DND-41 (cell line): ENCODE measurements at regions not wholly inside any gene's neighbourhood (a gene's known extent, or its start where the extent isn't known, plus 50 kb on each side); places are given as distances from the start of the nearest gene placed in this dataset.
A peak's percentile ranks its signal among the peaks of the same experiment; 100 is the strongest.

Source experiments
- ATAC-seq: fragments of 200-7000 bp; cut with Tn5 transposase; 3 replicates; pipeline ENCODE4 v1.9.1; 2021; ENCODE audit warnings: low read depth; ENCODE audit not compliant: insufficient read depth
- DNase-seq: peaks from one replicate; pipeline ENCODE4 v3.0.0-alpha.2; 2020
- H2AFZ ChIP-seq: 2 replicates; pipeline ENCODE4 v1.6.0; 2012; ENCODE audit warnings: low read depth, low read length
- H3K27ac ChIP-seq: 2 replicates; pipeline ENCODE4 v1.5.1; 2012; ENCODE audit warnings: low read length, inconsistent platforms
- H3K27me3 ChIP-seq: fragments of 200-600 bp; sonication (generic); 2 replicates; pipeline ENCODE4 v1.6.0; 2012; ENCODE audit warnings: low read length, mild to moderate bottlenecking, inconsistent platforms; ENCODE audit not compliant: insufficient read depth, poor library complexity
- H3K36me3 ChIP-seq: 2 replicates; pipeline ENCODE4 v1.5.1; 2012; ENCODE audit warnings: low read length, inconsistent platforms; ENCODE audit not compliant: insufficient read depth
- H3K4me1 ChIP-seq: 2 replicates; pipeline ENCODE4 v1.5.1; 2012; ENCODE audit warnings: mild to moderate bottlenecking, low read length; ENCODE audit not compliant: insufficient read depth
- H3K4me2 ChIP-seq: 2 replicates; pipeline ENCODE4 v1.6.0; 2012; ENCODE audit warnings: mild to moderate bottlenecking, moderate library complexity, low read length, inconsistent platforms; ENCODE audit not compliant: insufficient read depth
- H3K4me3 ChIP-seq, 2 experiments: fragments of 200-600 bp in 1 of 2; shearing (Covaris generic) in 1 of 2; 2 replicates each; pipeline ENCODE4 v1.5.1; 2012 to 2016; ENCODE audit warnings: inconsistent platforms in 2 of 2, low read length in 2 of 2, mild to moderate bottlenecking in 2 of 2, low read depth in 1 of 2, moderate library complexity in 1 of 2
- H3K79me2 ChIP-seq: 2 replicates; pipeline ENCODE4 v1.6.0; 2012; ENCODE audit warnings: low read length, inconsistent platforms; ENCODE audit not compliant: insufficient read depth
- H3K9ac ChIP-seq: 2 replicates; pipeline ENCODE4 v1.6.0; 2012; ENCODE audit warnings: low read depth, mild to moderate bottlenecking, inconsistent platforms, low read length, moderate library complexity
- H3K9me3 ChIP-seq: 2 replicates; pipeline ENCODE4 v1.5.1; 2012; ENCODE audit warnings: low read length, moderate library complexity, mild to moderate bottlenecking, inconsistent platforms; ENCODE audit not compliant: insufficient read depth, severe bottlenecking
- H4K20me1 ChIP-seq: 2 replicates; pipeline ENCODE4 v1.6.0; 2012; ENCODE audit warnings: low read length; ENCODE audit not compliant: insufficient read depth
- CTCF ChIP-seq: IDR thresholded peaks from 2 replicates; pipeline ENCODE4 v1.5.1; 2012; ENCODE audit warnings: borderline replicate concordance, low read length, moderate library complexity, mild to moderate bottlenecking; ENCODE audit not compliant: poor library complexity, severe bottlenecking; ENCODE audit errors: extremely low read depth
- EZH2 ChIP-seq: IDR thresholded peaks from 3 replicates; pipeline ENCODE4 v1.6.1; 2012; ENCODE audit warnings: borderline replicate concordance, low read depth, mild to moderate bottlenecking, moderate library complexity, low read length, inconsistent platforms; ENCODE audit not compliant: severe bottlenecking

GRCh38 chr2:128598862-128599441 lies 280.3 kb upstream of the HS6ST1 start:
- TF ChIP-seq EZH2, result no peak
- TF ChIP-seq CTCF, result no peak
- no peak overlapping the region for H3K4me2 ChIP-seq
- no peak for ATAC-seq
- no peak overlapping the region for H3K4me3 ChIP-seq
- H3K79me2 ChIP-seq, result no peaks in the 10 kb centered on the region
- H4K20me1 ChIP-seq, result no peaks in the 10 kb centered on the region
- DNase-seq, result no peak
- H3K9ac ChIP-seq, result no peak overlapping the region
- H3K9me3 ChIP-seq, result no peaks in the 10 kb centered on the region
- H3K36me3 ChIP-seq, result no peaks in the 10 kb centered on the region
- no peak overlapping the region for H2AFZ ChIP-seq
- no peaks in the 10 kb centered on the region for H3K27me3 ChIP-seq
- no peak overlapping the region for H3K27ac ChIP-seq
- H3K4me1 ChIP-seq, result no peaks in the 10 kb centered on the region

GRCh38 chr2:128599700-128600099 lies 281.0 kb upstream of the HS6ST1 start:
- H3K4me3 ChIP-seq, result no peak overlapping the region
- no peak overlapping the region for H2AFZ ChIP-seq
- H3K9me3 ChIP-seq, result no peaks in the 10 kb centered on the region
- no peaks in the 10 kb centered on the region for H3K79me2 ChIP-seq
- no peaks in the 10 kb centered on the region for H3K27me3 ChIP-seq
- H3K36me3 ChIP-seq, result no peaks in the 10 kb centered on the region
- H3K9ac ChIP-seq, result no peak overlapping the region
- H3K4me2 ChIP-seq, result no peak overlapping the region
- no peak for TF ChIP-seq CTCF
- no peak for TF ChIP-seq EZH2
- no peaks in the 10 kb centered on the region for H3K4me1 ChIP-seq
- no peak for ATAC-seq
- H4K20me1 ChIP-seq, result no peaks in the 10 kb centered on the region
- no peak for DNase-seq
- H3K27ac ChIP-seq, result no peak overlapping the region

GRCh38 chr2:128600581-128601297 lies 282.1 kb upstream of the HS6ST1 start:
- H3K36me3 ChIP-seq, result no peaks in the 10 kb centered on the region
- DNase-seq (peak; percentile 30), ATAC-seq (peak; percentile 70)
- no peak overlapping the region for H2AFZ ChIP-seq
- TF ChIP-seq EZH2 (no peak), CTCF (no peak)
- no peaks in the 10 kb centered on the region for H3K27me3 ChIP-seq
- H3K9me3 ChIP-seq, result no peaks in the 10 kb centered on the region
- H3K4me2 ChIP-seq, result no peak overlapping the region
- no peaks in the 10 kb centered on the region for H3K4me1 ChIP-seq
- no peaks in the 10 kb centered on the region for H3K79me2 ChIP-seq
- H3K4me3 ChIP-seq, result no peak overlapping the region
- H3K9ac ChIP-seq, result no peak overlapping the region
- no peaks in the 10 kb centered on the region for H4K20me1 ChIP-seq
- no peak overlapping the region for H3K27ac ChIP-seq
